HUES48 (cell line): ENCODE measurements at regions not wholly inside any gene's neighbourhood (a gene's known extent, or its start where the extent isn't known, plus 50 kb on each side); places are given as distances from the start of the nearest gene placed in this dataset.
"Not testable (repeated sequence)": the region's sequence is repeated elsewhere in the genome, so short reads cannot be mapped to it uniquely, and the experiment has no call there.

Experiments used
- H3K27ac ChIP-seq: one replicate; pipeline ENCODE4 v1.7.0; 2013; ENCODE audit warnings: low read depth, low read length, inconsistent platforms
- H3K27me3 ChIP-seq: 2 replicates; pipeline ENCODE4 v1.6.1; 2013; ENCODE audit warnings: mild to moderate bottlenecking, low read length; ENCODE audit not compliant: control insufficient read depth, insufficient read depth
- H3K36me3 ChIP-seq: 2 replicates; pipeline ENCODE4 v1.6.1; 2013; ENCODE audit warnings: low read length; ENCODE audit not compliant: control insufficient read depth, insufficient read depth
- H3K4me1 ChIP-seq: 2 replicates; pipeline ENCODE4 v1.6.1; 2013; ENCODE audit warnings: mild to moderate bottlenecking, low read length; ENCODE audit not compliant: control insufficient read depth, insufficient read depth
- H3K4me3 ChIP-seq: 2 replicates; pipeline ENCODE4 v1.5.1; 2013; ENCODE audit warnings: mild to moderate bottlenecking, low read depth, low read length
- H3K9ac ChIP-seq: 2 replicates; pipeline ENCODE4 v1.6.1; 2013; ENCODE audit warnings: mild to moderate bottlenecking, low read depth, low read length, moderate library complexity
- H3K9me3 ChIP-seq: 2 replicates; pipeline ENCODE4 v1.6.1; 2013; ENCODE audit warnings: low read length; ENCODE audit not compliant: control insufficient read depth, insufficient read depth

- Histone ChIP-seq H3K27ac (peak overlapping the region; percentile 26), H3K9ac (no peak overlapping the region), H3K36me3 (no peaks in the 10 kb centered on the region)
These were observed 433.1 kb downstream of the CHSY3 start for GRCh38 chr5:130337179-130337888.

GRCh38 chr5:130335117-130335516 is 430.9 kb downstream of the CHSY3 start:
- no peak overlapping the region for H3K9ac ChIP-seq
- peaks cover 6% of the 10 kb centered on the region for H3K9me3 ChIP-seq
- H3K27me3 ChIP-seq, result no peaks in the 10 kb centered on the region
- H3K4me3 ChIP-seq, result no peak overlapping the region
- no peaks in the 10 kb centered on the region for H3K36me3 ChIP-seq
- peaks cover 10% of the 10 kb centered on the region; the same call in 1 of the 2 replicates for H3K4me1 ChIP-seq
- no peak overlapping the region for H3K27ac ChIP-seq

More at GRCh38 chr5:130337179-130337888, 433.1 kb downstream of the CHSY3 start:
- no peaks in the 10 kb centered on the region for H3K9me3 ChIP-seq
- no peaks in the 10 kb centered on the region for H3K27me3 ChIP-seq
- no peak overlapping the region for H3K4me3 ChIP-seq
- peaks cover 10% of the 10 kb centered on the region; the same call in 1 of the 2 replicates for H3K4me1 ChIP-seq

- no peak overlapping the region for H3K9ac ChIP-seq
- no peak overlapping the region for H3K27ac ChIP-seq
- H3K27me3 ChIP-seq, result no peaks in the 10 kb centered on the region
- no peak overlapping the region for H3K4me3 ChIP-seq
- H3K36me3 ChIP-seq, result no peaks in the 10 kb centered on the region
- H3K9me3 ChIP-seq, result peaks cover 18% of the 10 kb centered on the region
- H3K4me1 ChIP-seq, result peaks cover 9% of the 10 kb centered on the region; the same call in 1 of the 2 replicates
These were observed 428.8 kb downstream of the CHSY3 start for GRCh38 chr5:130333089-130333488.

GRCh38 chr5:130331332-130331731 is 427.1 kb downstream of the CHSY3 start:
- Histone ChIP-seq H3K4me1 (no peaks in the 10 kb centered on the region), H3K4me3 (no peak overlapping the region), H3K27me3 (no peaks in the 10 kb centered on the region), H3K36me3 (no peaks in the 10 kb centered on the region), H3K9me3 (peaks cover 18% of the 10 kb centered on the region), H3K9ac (no peak overlapping the region), H3K27ac (no peak overlapping the region)

- no peak overlapping the region for H3K4me3 ChIP-seq
- H3K36me3 ChIP-seq, result no peaks in the 10 kb centered on the region
- H3K27me3 ChIP-seq, result no peaks in the 10 kb centered on the region
- H3K4me1 ChIP-seq, result no peaks in the 10 kb centered on the region
- no peak overlapping the region for H3K9ac ChIP-seq
- no peak overlapping the region for H3K27ac ChIP-seq
- H3K9me3 ChIP-seq, result peaks cover 12% of the 10 kb centered on the region
These were observed 420.8 kb downstream of the CHSY3 start for GRCh38 chr5:130324953-130325671.

- no peaks in the 10 kb centered on the region for H3K4me1 ChIP-seq
- H3K9ac ChIP-seq, result no peak overlapping the region
- no peaks in the 10 kb centered on the region for H3K27me3 ChIP-seq
- H3K36me3 ChIP-seq, result no peaks in the 10 kb centered on the region
- H3K4me3 ChIP-seq, result no peak overlapping the region
- no peak overlapping the region for H3K27ac ChIP-seq
- peaks cover under 1% of the 10 kb centered on the region; the same call in 1 of the 2 replicates for H3K9me3 ChIP-seq
These were observed 419.7 kb downstream of the CHSY3 start for GRCh38 chr5:130323804-130324454.

GRCh38 chr5:130321931-130322330 is 417.7 kb downstream of the CHSY3 start:
- Histone ChIP-seq H3K27ac (no peak overlapping the region), H3K9me3 (no peaks in the 10 kb centered on the region), H3K4me1 (no peaks in the 10 kb centered on the region), H3K9ac (no peak overlapping the region), H3K36me3 (no peaks in the 10 kb centered on the region), H3K4me3 (no peak overlapping the region), H3K27me3 (no peaks in the 10 kb centered on the region)

GRCh38 chr5:130316971-130317680 is 412.9 kb downstream of the CHSY3 start:
- no peaks in the 10 kb centered on the region for H3K4me1 ChIP-seq
- H3K9ac ChIP-seq, result no peak overlapping the region
- H3K27ac ChIP-seq, result peak overlapping the region; percentile 70
- peaks cover 13% of the 10 kb centered on the region; the same call in 1 of the 2 replicates for H3K9me3 ChIP-seq
- H3K4me3 ChIP-seq, result no peak overlapping the region
- H3K27me3 ChIP-seq, result no peaks in the 10 kb centered on the region
- no peaks in the 10 kb centered on the region for H3K36me3 ChIP-seq

GRCh38 chr5:130295235-130295634 is 391.0 kb downstream of the CHSY3 start:
- Histone ChIP-seq H3K27ac (no peak overlapping the region), H3K4me1 (peaks cover 3% of the 10 kb centered on the region; the same call in 1 of the 2 replicates), H3K27me3 (no peaks in the 10 kb centered on the region), H3K4me3 (no peak overlapping the region), H3K9me3 (no peaks in the 10 kb centered on the region), H3K9ac (no peak overlapping the region), H3K36me3 (no peaks in the 10 kb centered on the region)

- not testable (repeated sequence) for H3K27ac ChIP-seq, H3K27me3 ChIP-seq
These were observed 390.5 kb downstream of the CHSY3 start for GRCh38 chr5:130294798-130295197.

More at GRCh38 chr5:130294798-130295197, 390.5 kb downstream of the CHSY3 start:
- not testable (repeated sequence) for H3K4me1 ChIP-seq, H3K4me3 ChIP-seq, H3K9ac ChIP-seq, H3K9me3 ChIP-seq, H3K36me3 ChIP-seq
